GM13976 (cell line): ENCODE measurements at regions not wholly inside any gene's neighbourhood (a gene's known extent, or its start where the extent isn't known, plus 50 kb on each side); places are given as distances from the start of the nearest gene placed in this dataset.
A peak's percentile ranks its signal among the peaks of the same experiment; 100 is the strongest.

Experiments used
- DNase-seq: peaks from one replicate; pipeline ENCODE4 v3.0.0; 2012; ENCODE audit warnings: low spot score
- CTCF ChIP-seq: IDR thresholded peaks from 2 replicates; pipeline ENCODE4 v1.5.1; 2012; ENCODE audit warnings: borderline replicate concordance, mild to moderate bottlenecking; ENCODE audit not compliant: insufficient read depth; ENCODE audit errors: extremely low read depth, missing control alignments, control extremely low read depth
- in situ Hi-C: fragments of 300-500 bp; cut with MboI; formaldehyde crosslinking; loops from one replicate; pipeline ENCODE4 v1.12.0; 2022; ENCODE audit warnings: low sequenced_read_pairs, mixed read lengths, inconsistent platforms; ENCODE audit not compliant: unreplicated experiment

- TF ChIP-seq CTCF = no peak
- in situ Hi-C loops = no loop called here
- no peak for DNase-seq
Measured at GRCh38 chr13:78816592-78816991, 157.6 kb upstream of the OBI1 start.

- no peak for DNase-seq
- in situ Hi-C loops = no loop called here
- no peak for TF ChIP-seq CTCF
Measured at GRCh38 chr13:78816154-78816553, 157.2 kb upstream of the OBI1 start.

- no peak for DNase-seq
- in situ Hi-C loops = no loop called here
- peak; percentile 29 for TF ChIP-seq CTCF
Measured at GRCh38 chr13:78806457-78806856, 147.5 kb upstream of the OBI1 start.

GRCh38 chr13:78802912-78803311 is 144.0 kb upstream of the OBI1 start:
- no peak for DNase-seq
- no peak for TF ChIP-seq CTCF
- in situ Hi-C loops = no loop called here

GRCh38 chr13:78787190-78787589 is 128.2 kb upstream of the OBI1 start:
- no peak for DNase-seq
- no peak for TF ChIP-seq CTCF
- in situ Hi-C loops = no loop called here

GRCh38 chr13:78786459-78786858 is 127.5 kb upstream of the OBI1 start:
- DNase-seq = no peak
- in situ Hi-C loops = no loop called here
- no peak for TF ChIP-seq CTCF

- DNase-seq = no peak
- TF ChIP-seq CTCF = no peak
- in situ Hi-C loops = no loop called here
Measured at GRCh38 chr13:78785764-78786163, 126.8 kb upstream of the OBI1 start.
